ENCODE measurements at regions not wholly inside any gene's neighbourhood (a gene's known extent, or its start where the extent isn't known, plus 50 kb on each side); places are given as distances from the start of the nearest gene placed in this dataset.
A peak's percentile ranks its signal among the peaks of the same experiment; 100 is the strongest.
"Not testable (repeated sequence)": the region's sequence is repeated elsewhere in the genome, so short reads cannot be mapped to it uniquely, and the experiment has no call there.

DNA sequence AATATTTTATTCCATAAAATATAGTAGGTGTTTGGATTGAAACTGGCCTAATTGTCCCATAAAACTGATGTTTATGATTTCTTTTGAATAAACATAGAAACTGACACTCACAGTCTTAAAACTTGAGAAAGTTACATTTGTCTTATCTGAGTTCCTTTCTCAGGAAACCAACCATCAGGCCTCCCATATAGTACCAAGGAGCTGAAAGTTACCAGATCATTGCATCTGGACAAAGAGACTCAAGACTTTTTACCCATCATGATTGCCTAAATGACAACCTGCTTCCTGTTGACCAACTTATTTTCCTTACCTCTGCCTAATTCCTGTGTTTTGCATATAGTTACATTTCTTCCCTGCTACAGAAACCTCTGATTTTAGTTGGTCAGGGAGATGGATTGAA lies 137.0 kb upstream of the XPO1 start:
- DNase-seq = no peak

- DNase-seq = peak; percentile 38
Observed at GRCh38 chr2:61671561-61672315, 133.6 kb upstream of the XPO1 start.

- DNase-seq = peak; percentile 10
Observed at GRCh38 chr2:61670591-61671501, 132.7 kb upstream of the XPO1 start.

GRCh38 chr2:61664190-61664589 lies 126.0 kb upstream of the XPO1 start:
- no peak for DNase-seq

- no peak for DNase-seq
Observed at GRCh38 chr2:61662990-61663389, 124.8 kb upstream of the XPO1 start.

GRCh38 chr2:61660511-61661388 lies 122.6 kb upstream of the XPO1 start:
- peak; percentile 14 for DNase-seq

- peak; percentile 17 for DNase-seq
Observed at GRCh38 chr2:61658841-61659780, 121.0 kb upstream of the XPO1 start.

DNA sequence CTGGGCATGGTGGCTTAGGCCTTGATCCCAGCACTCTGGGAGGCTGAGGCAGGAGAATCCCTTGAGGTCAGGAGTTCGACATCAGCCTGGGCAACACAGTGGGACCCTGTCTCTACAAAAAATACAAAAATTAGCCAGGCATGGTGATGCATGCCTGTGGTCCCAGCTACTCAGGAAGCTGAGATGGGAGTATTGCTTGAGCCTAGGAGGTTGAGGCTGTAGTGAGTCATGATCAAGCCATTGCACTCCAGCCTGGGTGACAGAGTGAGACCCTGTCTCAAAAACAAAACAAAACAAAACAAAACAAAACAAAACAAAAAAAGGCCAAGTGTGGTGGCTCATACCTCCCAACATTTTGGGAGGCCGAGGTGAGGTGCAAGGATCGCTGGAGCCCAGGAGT lies 111.8 kb upstream of the XPO1 start:
- DNase-seq = not testable (repeated sequence)

DNA sequence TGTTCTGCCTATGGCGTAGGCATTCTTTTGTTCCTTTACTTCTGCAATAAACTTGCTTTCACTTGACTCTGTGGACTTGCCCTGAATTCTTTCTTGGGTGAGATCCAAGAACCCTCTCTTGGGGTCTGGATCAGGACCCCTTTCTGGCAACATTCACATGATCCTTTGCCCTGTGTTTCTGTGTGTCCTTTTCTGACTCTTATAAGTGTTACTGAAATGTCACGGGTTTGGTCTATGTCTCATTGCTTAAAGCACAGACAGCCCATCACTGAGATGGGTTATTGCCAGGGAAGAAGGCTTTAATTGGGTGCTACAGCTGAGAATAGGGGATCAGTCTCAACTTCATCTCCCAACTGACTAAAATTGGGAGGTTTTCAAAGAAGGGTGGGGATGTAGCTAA lies 110.9 kb upstream of the XPO1 start:
- DNase-seq = no peak

DNA sequence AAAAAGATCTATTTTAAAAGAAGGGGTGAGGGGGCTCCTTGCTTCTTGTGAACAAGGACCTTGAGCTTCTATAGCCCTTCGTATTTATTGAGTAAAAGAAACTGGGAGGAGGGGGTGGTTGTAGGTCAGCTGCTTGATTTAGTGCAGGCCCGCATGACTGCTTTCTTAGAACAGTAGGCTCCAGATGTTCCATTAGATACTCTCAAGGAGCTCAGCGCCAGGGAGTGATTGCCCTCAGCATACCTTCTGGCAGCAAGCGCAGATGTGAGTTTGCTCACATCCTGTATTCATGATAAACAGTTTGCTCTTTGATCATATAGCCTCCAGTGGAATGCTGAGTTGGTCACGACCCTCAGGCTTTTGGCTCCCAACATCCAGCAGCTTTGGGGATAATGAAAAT lies 108.9 kb upstream of the XPO1 start:
- DNase-seq = no peak

GRCh38 chr2:61645911-61646310 lies 107.8 kb upstream of the XPO1 start:
- no peak for DNase-seq

DNA sequence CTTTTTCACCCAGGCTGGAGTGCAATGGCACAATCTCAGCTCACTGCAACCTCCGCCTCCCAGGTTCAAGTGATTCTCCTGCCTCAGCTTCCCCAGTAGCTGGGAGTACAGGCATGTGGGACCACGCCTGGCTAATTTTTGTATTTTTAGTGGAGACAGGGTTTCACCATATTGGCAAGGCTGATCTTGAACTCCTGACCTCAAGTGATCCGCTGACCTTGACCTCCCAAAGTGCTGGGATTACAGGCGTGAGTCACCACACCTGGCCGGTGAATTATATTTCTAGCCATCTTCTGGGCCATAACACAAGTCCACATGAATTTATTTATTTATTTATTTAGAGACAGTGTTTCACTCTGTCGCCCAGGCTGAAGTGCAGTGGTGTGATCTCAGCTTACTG lies 105.0 kb upstream of the XPO1 start:
- DNase-seq = not testable (repeated sequence)

- DNase-seq = no peak
Observed at GRCh38 chr2:61640406-61640805, 102.2 kb upstream of the XPO1 start.

DNA sequence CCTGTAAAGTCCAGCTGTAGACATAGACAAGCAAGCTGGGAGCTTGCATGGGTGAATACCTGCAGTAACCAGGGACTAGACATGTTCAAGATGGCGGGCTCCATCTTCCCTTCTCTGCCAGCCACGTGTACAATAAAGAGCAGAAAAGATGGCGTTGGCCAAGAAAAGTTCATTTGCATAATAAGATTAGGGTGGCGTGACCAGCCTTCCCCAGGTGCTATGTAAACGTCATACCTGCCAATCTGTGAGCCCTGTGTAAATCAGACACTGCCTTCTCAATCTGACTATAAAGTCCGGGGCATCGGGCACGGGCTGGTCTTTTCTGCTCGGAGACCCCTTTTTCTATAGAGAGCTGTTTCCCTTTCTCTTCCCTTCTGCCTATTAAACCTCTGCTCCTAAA lies 101.6 kb upstream of the XPO1 start:
- DNase-seq = no peak

DNA sequence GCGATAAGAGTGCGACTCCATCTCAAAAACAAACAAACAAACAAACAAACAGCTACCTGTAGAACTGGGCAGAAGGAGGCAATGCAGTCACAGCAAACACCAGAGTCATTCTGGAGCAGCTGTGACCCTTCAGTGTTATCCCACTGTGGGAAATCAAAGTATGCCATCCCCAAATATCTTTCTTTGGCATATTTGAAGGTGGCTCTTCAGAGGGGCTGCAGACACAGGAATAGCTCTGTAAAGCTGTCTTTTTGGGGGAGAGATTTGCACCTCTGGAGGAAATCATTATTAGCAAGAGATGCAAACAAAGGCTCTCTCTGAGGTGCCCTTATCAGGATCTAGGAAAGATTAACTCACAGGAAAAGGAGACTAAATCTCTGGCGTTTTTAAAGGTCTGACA lies 98.5 kb upstream of the XPO1 start:
- DNase-seq = no peak

DNA sequence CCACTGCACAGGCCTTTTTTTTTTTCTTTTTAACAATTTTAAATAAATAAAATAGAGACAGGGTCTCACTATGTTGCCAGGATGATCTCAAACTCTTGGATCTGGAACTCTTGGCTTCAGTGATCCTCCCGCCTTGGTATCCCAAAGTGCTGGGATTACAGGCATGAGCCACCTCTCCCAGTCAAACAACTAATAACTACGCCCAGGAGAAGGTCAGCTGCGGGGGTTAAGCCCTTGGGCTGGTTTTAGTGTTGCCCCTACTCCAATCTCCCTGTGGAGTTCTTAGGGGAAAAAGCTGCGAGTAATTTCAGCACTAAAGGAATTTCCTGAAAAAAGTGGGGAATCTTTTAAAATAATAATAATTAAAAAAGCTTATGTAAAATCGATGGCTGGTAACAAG lies 96.4 kb upstream of the XPO1 start:
- DNase-seq = no peak

- DNase-seq = no peak
Observed at GRCh38 chr2:61633250-61633649, 95.1 kb upstream of the XPO1 start.

GRCh38 chr2:61632276-61633169 lies 94.4 kb upstream of the XPO1 start:
- no peak for DNase-seq

DNA sequence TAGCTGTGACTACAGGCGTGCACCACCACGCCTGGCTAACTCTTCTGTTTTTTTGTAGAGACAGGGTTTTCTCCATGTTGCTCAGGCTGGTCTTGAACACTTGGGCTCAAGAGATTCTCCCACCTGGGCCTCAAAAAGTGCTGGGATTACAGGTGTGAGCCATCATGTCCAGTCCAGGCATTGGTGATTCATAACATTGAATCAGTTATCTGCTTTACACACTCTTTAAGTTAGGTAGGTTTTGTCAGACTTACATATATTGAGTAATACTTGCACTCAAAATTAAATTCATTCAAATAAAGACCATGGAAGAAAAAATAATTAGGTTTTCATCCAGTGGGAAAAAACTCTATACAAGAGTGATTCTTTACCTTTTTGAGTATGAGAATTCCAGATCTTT lies 93.2 kb upstream of the XPO1 start:
- DNase-seq = no peak

GRCh38 chr2:61626827-61627226 lies 88.7 kb upstream of the XPO1 start:
- DNase-seq = no peak
